SH-SY5Y (cell line): ENCODE measurements at regions not wholly inside any gene's neighbourhood (a gene's known extent, or its start where the extent isn't known, plus 50 kb on each side); places are given as distances from the start of the nearest gene placed in this dataset.

Experiments used
- GATA2 ChIP-seq: IDR thresholded peaks from 2 replicates; pipeline ENCODE4 v1.6.1; 2011; ENCODE audit warnings: mild to moderate bottlenecking, low read depth, low read length
- GATA3 ChIP-seq: IDR thresholded peaks from 2 replicates; pipeline ENCODE4 v1.6.1; 2011; ENCODE audit warnings: low read depth, mild to moderate bottlenecking, low read length, moderate library complexity

DNA sequence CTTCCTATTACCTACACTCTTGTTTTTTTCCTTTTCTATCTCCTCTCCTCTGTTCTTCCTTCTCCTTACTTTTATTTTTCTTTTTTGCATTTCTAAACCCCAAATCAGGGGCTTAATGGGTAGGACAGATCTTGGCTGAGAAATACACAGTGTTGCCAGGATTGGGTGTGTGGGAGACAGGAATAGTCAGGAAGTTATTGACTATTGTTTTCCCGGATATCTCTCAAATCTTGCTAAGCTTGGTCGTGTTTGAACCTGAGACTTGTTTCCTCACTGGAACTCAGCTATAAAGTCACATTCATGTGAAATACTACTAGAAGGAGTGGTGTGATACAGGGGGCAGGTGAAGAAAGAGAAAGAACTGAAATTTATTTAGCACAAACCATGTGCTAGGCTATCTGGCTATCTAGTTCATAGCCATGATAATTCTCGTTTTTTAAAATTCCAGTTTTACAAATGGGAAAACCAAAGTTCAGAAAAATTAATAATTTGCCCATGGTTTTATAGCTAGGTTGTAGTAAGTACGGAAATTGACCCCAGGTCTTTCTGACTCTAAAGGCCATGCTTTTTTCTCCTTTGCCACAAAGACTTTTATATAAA lies 343.2 kb upstream of the UMPS start:
- no peak for TF ChIP-seq GATA2
- no peak for TF ChIP-seq GATA3
